K562 (cell line): ENCODE measurements at regions not wholly inside any gene's neighbourhood (a gene's known extent, or its start where the extent isn't known, plus 50 kb on each side); places are given as distances from the start of the nearest gene placed in this dataset.

Experiments used
- CTCFL ChIP-seq: IDR thresholded peaks from 2 replicates; pipeline ENCODE4 v1.6.1; 2011; ENCODE audit warnings: borderline replicate concordance, low read depth, mild to moderate bottlenecking, moderate library complexity, low read length; ENCODE audit not compliant: insufficient read depth, poor library complexity, severe bottlenecking
- MLX ChIP-seq, 2 experiments: fragments of 450-650 bp in 1 of 2; sonication (generic) in 1 of 2; formaldehyde crosslinking; conservative IDR thresholded peaks; 2 replicates each; pipeline versions ENCODE4 v1.4.0 to v1.8.1; 2020 to 2022; ENCODE audit warnings: mild to moderate bottlenecking in 1 of 2, missing genetic modification reagents in 1 of 2
- MTA2 ChIP-seq: fragments of 450-650 bp; IDR thresholded peaks from 2 replicates; pipeline ENCODE4 v1.6.1; 2016; ENCODE audit warnings: low read depth
- PHB2 ChIP-seq: fragments of 450-650 bp; IDR thresholded peaks from 2 replicates; pipeline ENCODE4 v1.6.1; 2017; ENCODE audit warnings: low read depth
- PYGO2 ChIP-seq: fragments of 450-650 bp; IDR thresholded peaks from 2 replicates; pipeline ENCODE4 v1.6.1; 2016; ENCODE audit warnings: mild to moderate bottlenecking, missing genetic modification characterization, moderate library complexity, missing compliant biosample characterization
- RHOXF2B ChIP-seq: fragments of 250-450 bp; sonication (Bioruptor Pico); conservative IDR thresholded peaks from 2 replicates; pipeline ENCODE4 v1.5.1; 2021
- STAT5B ChIP-seq: fragments of 250-450 bp; sonication (Bioruptor Pico); IDR thresholded peaks from 2 replicates; pipeline ENCODE4 v1.8.0; 2021; ENCODE audit warnings: mild to moderate bottlenecking, inconsistent platforms
- TBL1XR1 ChIP-seq, 2 experiments: IDR thresholded peaks; 2 replicates each; pipeline ENCODE4 v1.6.1; 2012; ENCODE audit warnings: improper control_type of control experiment in 2 of 2, low read length in 2 of 2, mild to moderate bottlenecking in 1 of 2
- TF ChIP-seq, protein P1 (sequence below): fragments of 450-650 bp; IDR thresholded peaks from 2 replicates; pipeline ENCODE4 v1.6.1; 2016; ENCODE audit warnings: low read depth
- TF ChIP-seq, protein P2 (sequence below): sonication (generic); formaldehyde crosslinking; IDR thresholded peaks from 2 replicates; pipeline ENCODE4 v1.8.1; 2023; ENCODE audit warnings: mild to moderate bottlenecking, missing genetic modification reagents
- TF ChIP-seq, protein P3 (sequence below), 3 experiments: fragments of 200-800 bp in 1 of 3; fragments of 250-450 bp in 1 of 3; fragments of 450-650 bp in 1 of 3; sonication (Bioruptor Pico) in 1 of 3; sonication (Bioruptor generic) in 1 of 3; formaldehyde crosslinking in 1 of 3; IDR thresholded peaks; 2 replicates each; pipeline versions ENCODE4 v1.6.1 to v1.8.0; 2016 to 2022; ENCODE audit warnings: mild to moderate bottlenecking in 2 of 3, missing genetic modification characterization in 2 of 3, missing compliant biosample characterization in 1 of 3, moderate library complexity in 1 of 3

GRCh38 chr6:94367316-94367715 is 948.0 kb upstream of the EPHA7 start (continued):
- TF ChIP-seq, protein P1, sequence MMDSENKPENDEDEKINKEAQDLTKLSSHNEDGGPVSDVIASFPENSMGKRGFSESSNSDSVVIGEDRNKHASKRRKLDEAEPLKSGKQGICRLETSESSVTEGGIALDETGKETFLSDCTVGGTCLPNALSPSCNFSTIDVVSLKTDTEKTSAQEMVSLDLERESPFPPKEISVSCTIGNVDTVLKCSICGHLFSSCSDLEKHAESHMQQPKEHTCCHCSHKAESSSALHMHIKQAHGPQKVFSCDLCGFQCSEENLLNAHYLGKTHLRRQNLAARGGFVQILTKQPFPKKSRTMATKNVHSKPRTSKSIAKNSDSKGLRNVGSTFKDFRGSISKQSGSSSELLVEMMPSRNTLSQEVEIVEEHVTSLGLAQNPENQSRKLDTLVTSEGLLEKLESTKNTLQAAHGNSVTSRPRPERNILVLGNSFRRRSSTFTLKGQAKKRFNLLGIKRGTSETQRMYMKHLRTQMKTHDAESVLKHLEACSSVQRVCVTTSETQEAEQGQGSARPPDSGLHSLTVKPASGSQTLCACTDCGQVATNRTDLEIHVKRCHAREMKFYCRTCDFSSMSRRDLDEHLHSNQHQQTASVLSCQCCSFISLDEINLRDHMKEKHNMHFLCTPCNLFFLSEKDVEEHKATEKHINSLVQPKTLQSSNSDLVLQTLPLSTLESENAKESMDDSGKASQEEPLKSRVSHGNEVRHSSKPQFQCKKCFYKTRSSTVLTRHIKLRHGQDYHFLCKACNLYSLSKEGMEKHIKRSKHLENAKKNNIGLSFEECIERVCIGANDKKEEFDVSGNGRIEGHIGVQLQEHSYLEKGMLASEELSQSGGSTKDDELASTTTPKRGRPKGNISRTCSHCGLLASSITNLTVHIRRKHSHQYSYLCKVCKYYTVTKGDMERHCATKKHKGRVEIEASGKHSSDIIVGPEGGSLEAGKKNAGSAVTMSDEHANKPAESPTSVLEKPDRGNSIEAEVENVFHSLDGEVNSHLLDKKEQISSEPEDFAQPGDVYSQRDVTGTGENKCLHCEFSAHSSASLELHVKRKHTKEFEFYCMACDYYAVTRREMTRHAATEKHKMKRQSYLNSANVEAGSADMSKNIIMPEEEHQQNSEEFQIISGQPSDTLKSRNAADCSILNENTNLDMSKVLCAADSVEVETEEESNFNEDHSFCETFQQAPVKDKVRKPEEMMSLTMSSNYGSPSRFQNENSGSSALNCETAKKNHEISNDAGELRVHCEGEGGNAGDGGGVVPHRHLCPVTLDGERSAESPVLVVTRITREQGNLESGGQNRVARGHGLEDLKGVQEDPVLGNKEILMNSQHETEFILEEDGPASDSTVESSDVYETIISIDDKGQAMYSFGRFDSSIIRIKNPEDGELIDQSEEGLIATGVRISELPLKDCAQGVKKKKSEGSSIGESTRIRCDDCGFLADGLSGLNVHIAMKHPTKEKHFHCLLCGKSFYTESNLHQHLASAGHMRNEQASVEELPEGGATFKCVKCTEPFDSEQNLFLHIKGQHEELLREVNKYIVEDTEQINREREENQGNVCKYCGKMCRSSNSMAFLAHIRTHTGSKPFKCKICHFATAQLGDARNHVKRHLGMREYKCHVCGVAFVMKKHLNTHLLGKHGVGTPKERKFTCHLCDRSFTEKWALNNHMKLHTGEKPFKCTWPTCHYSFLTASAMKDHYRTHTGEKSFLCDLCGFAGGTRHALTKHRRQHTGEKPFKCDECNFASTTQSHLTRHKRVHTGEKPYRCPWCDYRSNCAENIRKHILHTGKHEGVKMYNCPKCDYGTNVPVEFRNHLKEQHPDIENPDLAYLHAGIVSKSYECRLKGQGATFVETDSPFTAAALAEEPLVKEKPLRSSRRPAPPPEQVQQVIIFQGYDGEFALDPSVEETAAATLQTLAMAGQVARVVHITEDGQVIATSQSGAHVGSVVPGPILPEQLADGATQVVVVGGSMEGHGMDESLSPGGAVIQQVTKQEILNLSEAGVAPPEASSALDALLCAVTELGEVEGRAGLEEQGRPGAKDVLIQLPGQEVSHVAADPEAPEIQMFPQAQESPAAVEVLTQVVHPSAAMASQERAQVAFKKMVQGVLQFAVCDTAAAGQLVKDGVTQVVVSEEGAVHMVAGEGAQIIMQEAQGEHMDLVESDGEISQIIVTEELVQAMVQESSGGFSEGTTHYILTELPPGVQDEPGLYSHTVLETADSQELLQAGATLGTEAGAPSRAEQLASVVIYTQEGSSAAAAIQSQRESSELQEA: no peak
- no peak for TF ChIP-seq PYGO2 (tag)
- TF ChIP-seq STAT5B (CRISPR knock-in tag): no peak
- TF ChIP-seq RHOXF2B: no peak
- TF ChIP-seq, protein P2, sequence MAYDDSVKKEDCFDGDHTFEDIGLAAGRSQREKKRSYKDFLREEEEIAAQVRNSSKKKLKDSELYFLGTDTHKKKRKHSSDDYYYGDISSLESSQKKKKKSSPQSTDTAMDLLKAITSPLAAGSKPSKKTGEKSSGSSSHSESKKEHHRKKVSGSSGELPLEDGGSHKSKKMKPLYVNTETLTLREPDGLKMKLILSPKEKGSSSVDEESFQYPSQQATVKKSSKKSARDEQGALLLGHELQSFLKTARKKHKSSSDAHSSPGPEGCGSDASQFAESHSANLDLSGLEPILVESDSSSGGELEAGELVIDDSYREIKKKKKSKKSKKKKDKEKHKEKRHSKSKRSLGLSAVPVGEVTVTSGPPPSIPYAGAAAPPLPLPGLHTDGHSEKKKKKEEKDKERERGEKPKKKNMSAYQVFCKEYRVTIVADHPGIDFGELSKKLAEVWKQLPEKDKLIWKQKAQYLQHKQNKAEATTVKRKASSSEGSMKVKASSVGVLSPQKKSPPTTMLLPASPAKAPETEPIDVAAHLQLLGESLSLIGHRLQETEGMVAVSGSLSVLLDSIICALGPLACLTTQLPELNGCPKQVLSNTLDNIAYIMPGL: no peak
- no peak for TF ChIP-seq TBL1XR1 (IDR thresholded peaks at IDR 0.05; ENCODE audit: low read length in 2 of 2)
- TF ChIP-seq, protein P3, sequence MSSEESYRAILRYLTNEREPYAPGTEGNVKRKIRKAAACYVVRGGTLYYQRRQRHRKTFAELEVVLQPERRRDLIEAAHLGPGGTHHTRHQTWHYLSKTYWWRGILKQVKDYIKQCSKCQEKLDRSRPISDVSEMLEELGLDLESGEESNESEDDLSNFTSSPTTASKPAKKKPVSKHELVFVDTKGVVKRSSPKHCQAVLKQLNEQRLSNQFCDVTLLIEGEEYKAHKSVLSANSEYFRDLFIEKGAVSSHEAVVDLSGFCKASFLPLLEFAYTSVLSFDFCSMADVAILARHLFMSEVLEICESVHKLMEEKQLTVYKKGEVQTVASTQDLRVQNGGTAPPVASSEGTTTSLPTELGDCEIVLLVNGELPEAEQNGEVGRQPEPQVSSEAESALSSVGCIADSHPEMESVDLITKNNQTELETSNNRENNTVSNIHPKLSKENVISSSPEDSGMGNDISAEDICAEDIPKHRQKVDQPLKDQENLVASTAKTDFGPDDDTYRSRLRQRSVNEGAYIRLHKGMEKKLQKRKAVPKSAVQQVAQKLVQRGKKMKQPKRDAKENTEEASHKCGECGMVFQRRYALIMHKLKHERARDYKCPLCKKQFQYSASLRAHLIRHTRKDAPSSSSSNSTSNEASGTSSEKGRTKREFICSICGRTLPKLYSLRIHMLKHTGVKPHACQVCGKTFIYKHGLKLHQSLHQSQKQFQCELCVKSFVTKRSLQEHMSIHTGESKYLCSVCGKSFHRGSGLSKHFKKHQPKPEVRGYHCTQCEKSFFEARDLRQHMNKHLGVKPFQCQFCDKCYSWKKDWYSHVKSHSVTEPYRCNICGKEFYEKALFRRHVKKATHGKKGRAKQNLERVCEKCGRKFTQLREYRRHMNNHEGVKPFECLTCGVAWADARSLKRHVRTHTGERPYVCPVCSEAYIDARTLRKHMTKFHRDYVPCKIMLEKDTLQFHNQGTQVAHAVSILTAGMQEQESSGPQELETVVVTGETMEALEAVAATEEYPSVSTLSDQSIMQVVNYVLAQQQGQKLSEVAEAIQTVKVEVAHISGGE (CRISPR knock-in tag; IDR thresholded peaks at IDR 0.05): no peak
- no peak for TF ChIP-seq CTCFL
- TF ChIP-seq MLX (CRISPR knock-in tag; conservative IDR thresholded peaks at IDR 0.05): no peak
- TF ChIP-seq PHB2: no peak
- no peak for TF ChIP-seq MTA2
